GM12891 (cell line): ENCODE measurements at regions not wholly inside any gene's neighbourhood (a gene's known extent, or its start where the extent isn't known, plus 50 kb on each side); places are given as distances from the start of the nearest gene placed in this dataset.

ENCODE experiments used
- POLR2A ChIP-seq: IDR thresholded peaks from 2 replicates; pipeline ENCODE4 v1.6.1; 2011; ENCODE audit warnings: low read depth, low read length, control low read depth
- POLR2AphosphoS5 ChIP-seq: IDR thresholded peaks from 2 replicates; pipeline ENCODE4 v1.6.1; 2011; ENCODE audit warnings: low read depth, low read length, control low read depth
- POU2F2 ChIP-seq: IDR thresholded peaks from 2 replicates; pipeline ENCODE4 v1.6.1; 2011; ENCODE audit warnings: low read depth, mild to moderate bottlenecking, control low read depth, low read length, moderate library complexity
- TAF1 ChIP-seq: IDR thresholded peaks from 2 replicates; pipeline ENCODE4 v1.6.1; 2011; ENCODE audit warnings: low read depth, low read length, control low read depth

DNA sequence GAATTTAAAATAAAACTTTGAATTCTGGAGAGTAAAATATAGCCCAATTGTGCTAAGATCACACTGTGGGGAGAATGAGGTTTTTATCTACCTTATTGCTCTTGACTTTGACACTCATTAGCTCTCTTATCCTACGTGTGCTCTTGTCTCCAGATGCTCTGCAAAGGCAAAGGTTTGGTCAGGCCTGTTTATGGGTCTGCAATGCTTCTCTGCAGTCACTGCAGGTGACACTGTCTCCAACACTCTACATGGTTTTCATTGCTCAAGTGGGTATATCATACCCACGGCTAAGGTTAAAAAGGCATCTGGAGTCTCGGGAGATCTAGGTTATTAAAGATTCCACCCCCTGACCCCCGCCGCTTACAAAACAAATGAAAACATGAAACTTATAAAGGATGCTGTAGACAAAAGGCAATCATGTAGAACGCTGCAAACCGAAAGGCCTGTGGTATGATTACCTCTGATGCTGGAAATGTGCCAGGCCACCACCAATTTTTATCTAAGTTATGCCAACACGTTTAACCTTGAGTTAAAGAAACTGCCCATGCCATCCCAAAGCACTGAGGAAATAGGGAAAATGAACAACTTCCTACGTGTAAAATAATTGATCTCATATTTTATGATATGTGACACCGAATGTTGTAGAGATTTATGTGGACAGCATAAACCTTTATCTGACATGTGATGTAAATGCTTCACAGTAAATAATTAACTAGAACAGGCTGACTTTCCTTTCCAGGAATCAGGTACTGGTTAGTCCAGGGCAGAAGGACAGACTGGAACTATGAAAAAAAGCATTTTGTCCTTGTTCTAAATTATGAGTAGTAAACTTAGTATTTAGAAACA is 238.2 kb upstream of the NOX3 start:
- TF ChIP-seq POLR2A (no peak), TAF1 (no peak), POLR2AphosphoS5 (no peak), POU2F2 (no peak)
